Panc1 (cell line): ENCODE measurements at regions not wholly inside any gene's neighbourhood (a gene's known extent, or its start where the extent isn't known, plus 50 kb on each side); places are given as distances from the start of the nearest gene placed in this dataset.

Experiments
- ATAC-seq: fragments of 200-7000 bp; cut with Tn5 transposase; 2 replicates; pipeline ENCODE4 v1.9.1; 2020; ENCODE audit warnings: mild to moderate bottlenecking, moderate library complexity
- BruUV-seq: library from RNA; stranded (reverse); fragments of 400-500 nt; replicated peaks from 2 replicates; lab custom pipeline; 2021; lab: Mats Ljungman, UMichigan
- CTCF ChIA-PET: fragments of 300-600 bp; sonication (Branson Sonifier 250); formaldehyde crosslinking; loops from one replicate; lab custom pipeline; 2022; ENCODE audit warnings: antibody characterized with exemption; lab: Charles Lee
- POLR2A ChIA-PET: fragments of 300-600 bp; sonication (Branson Sonifier 250); formaldehyde crosslinking; loops from one replicate; lab custom pipeline; 2022; ENCODE audit warnings: antibody characterized with exemption; lab: Charles Lee
- DNase-seq: peaks from one replicate; pipeline ENCODE4 v3.0.0-alpha.2; 2010; ENCODE audit warnings: low read depth, low spot score
- H3K27ac ChIP-seq: 2 replicates; pipeline ENCODE4 v1.5.1; 2011; ENCODE audit warnings: mild to moderate bottlenecking, low read length, inconsistent platforms
- H3K27me3 ChIP-seq: fragments of 200-500 bp; sonication (Bioruptor generic); 2 replicates; pipeline ENCODE4 v1.6.0; 2014; ENCODE audit warnings: low read length, inconsistent platforms; ENCODE audit not compliant: control insufficient read depth, insufficient read depth
- H3K36me3 ChIP-seq: fragments of 200-500 bp; sonication (Bioruptor generic); 2 replicates; pipeline ENCODE4 v1.5.1; 2014; ENCODE audit warnings: inconsistent platforms, mild to moderate bottlenecking, low read length, moderate library complexity; ENCODE audit not compliant: control insufficient read depth, insufficient read depth
- H3K4me1 ChIP-seq: 2 replicates; pipeline ENCODE4 v1.5.1; 2011; ENCODE audit warnings: inconsistent platforms, mild to moderate bottlenecking, low read length, moderate library complexity; ENCODE audit not compliant: control insufficient read depth, insufficient read depth
- H3K4me3 ChIP-seq, 2 experiments: 2 replicates each; pipeline ENCODE4 v1.5.1; 2011 to 2012; ENCODE audit warnings: low read depth in 2 of 2, low read length in 2 of 2, mild to moderate bottlenecking in 2 of 2, inconsistent platforms in 1 of 2, moderate library complexity in 1 of 2
- H3K9me3 ChIP-seq: fragments of 200-500 bp; sonication (Bioruptor generic); 2 replicates; pipeline ENCODE4 v1.5.1; 2014; ENCODE audit warnings: low read depth, mild to moderate bottlenecking, inconsistent platforms, low read length, moderate library complexity; ENCODE audit not compliant: control insufficient read depth, insufficient read depth
- CTCF ChIP-seq: fragments of 450-650 bp; IDR thresholded peaks from 2 replicates; pipeline ENCODE4 v1.5.1; 2017; ENCODE audit warnings: mild to moderate bottlenecking
- POLR2AphosphoS5 ChIP-seq: IDR thresholded peaks from 2 replicates; pipeline ENCODE4 v1.6.1; 2012; ENCODE audit warnings: mild to moderate bottlenecking, low read depth, low read length, moderate library complexity
- REST ChIP-seq, 2 experiments: IDR thresholded peaks; 2 replicates each; pipeline ENCODE4 v1.6.1; 2011 to 2012; ENCODE audit warnings: low read depth in 2 of 2, control low read depth in 1 of 2, low read length in 1 of 2, mild to moderate bottlenecking in 1 of 2, moderate library complexity in 1 of 2; ENCODE audit not compliant: insufficient read depth in 1 of 2
- SIN3A ChIP-seq: IDR thresholded peaks from 2 replicates; pipeline ENCODE4 v1.6.1; 2012; ENCODE audit warnings: low read depth, mild to moderate bottlenecking, low read length, moderate library complexity, borderline replicate concordance; ENCODE audit not compliant: insufficient read depth
- TCF7L2 ChIP-seq: IDR thresholded peaks from 2 replicates; pipeline ENCODE4 v1.6.1; 2011; ENCODE audit warnings: mild to moderate bottlenecking, low read depth, low read length, inconsistent platforms
- in situ Hi-C: cut with HindIII; loops from 2 replicates; pipeline ENCODE4 v1.10.0; 2016; ENCODE audit warnings: low sequenced_read_pairs, low pct_unique_long_range_greater_than_20kb
- intact Hi-C: fragments of 100-400 bp; cut with micrococcal nuclease; formaldehyde crosslinking; loops from one replicate; pipeline ENCODE4 v1.10.0; 2022; ENCODE audit not compliant: unreplicated experiment

- ChIA-PET CTCF (no interaction called here), POLR2A (no interaction called here)
- in situ Hi-C loops = no loop called here
- DNase-seq = no peak
- no peaks in the 10 kb centered on the region for H3K36me3 ChIP-seq
- intact Hi-C loops = no loop called here
- no peak overlapping the region for H3K4me3 ChIP-seq
- H3K4me1 ChIP-seq = no peaks in the 10 kb centered on the region
- no peaks in the 10 kb centered on the region for H3K27me3 ChIP-seq
- no peak for ATAC-seq
- BruUV-seq = no TSS peak
- no peak overlapping the region for H3K27ac ChIP-seq
- TF ChIP-seq REST (IDR thresholded peaks at IDR 0.05; ENCODE audit: insufficient read depth in 1 of 2, low read depth in 2 of 2, low read length in 1 of 2) (no peak), TCF7L2 (no peak), POLR2AphosphoS5 (no peak), CTCF (no peak), SIN3A (no peak)
- H3K9me3 ChIP-seq = no peaks in the 10 kb centered on the region
Observed at GRCh38 chr6:105645958-105646357, 243.1 kb upstream of the PREP start.

- CTCF ChIA-PET = no interaction called here
Observed at GRCh38 chr6:105645156-105645555, 242.3 kb upstream of the PREP start.

More at GRCh38 chr6:105645156-105645555, 242.3 kb upstream of the PREP start:
- no peak overlapping the region for H3K4me3 ChIP-seq
- intact Hi-C loops (no loop called here), in situ Hi-C loops (no loop called here)
- no TSS peak for BruUV-seq
- no peaks in the 10 kb centered on the region for H3K36me3 ChIP-seq
- TF ChIP-seq TCF7L2 = no peak
- no peak for TF ChIP-seq POLR2AphosphoS5
- TF ChIP-seq CTCF = no peak
- no peak for TF ChIP-seq REST (IDR thresholded peaks at IDR 0.05; ENCODE audit: insufficient read depth in 1 of 2, low read depth in 2 of 2, low read length in 1 of 2)
- TF ChIP-seq SIN3A = no peak
- DNase-seq (no peak), ATAC-seq (no peak)
- no peaks in the 10 kb centered on the region for H3K27me3 ChIP-seq
- POLR2A ChIA-PET = no interaction called here
- no peaks in the 10 kb centered on the region for H3K9me3 ChIP-seq
- H3K27ac ChIP-seq = no peak overlapping the region; the same call in 1 of the 2 replicates
- no peaks in the 10 kb centered on the region for H3K4me1 ChIP-seq
